ENCODE measurements at regions not wholly inside any gene's neighbourhood (a gene's known extent, or its start where the extent isn't known, plus 50 kb on each side); places are given as distances from the start of the nearest gene placed in this dataset.

DNA sequence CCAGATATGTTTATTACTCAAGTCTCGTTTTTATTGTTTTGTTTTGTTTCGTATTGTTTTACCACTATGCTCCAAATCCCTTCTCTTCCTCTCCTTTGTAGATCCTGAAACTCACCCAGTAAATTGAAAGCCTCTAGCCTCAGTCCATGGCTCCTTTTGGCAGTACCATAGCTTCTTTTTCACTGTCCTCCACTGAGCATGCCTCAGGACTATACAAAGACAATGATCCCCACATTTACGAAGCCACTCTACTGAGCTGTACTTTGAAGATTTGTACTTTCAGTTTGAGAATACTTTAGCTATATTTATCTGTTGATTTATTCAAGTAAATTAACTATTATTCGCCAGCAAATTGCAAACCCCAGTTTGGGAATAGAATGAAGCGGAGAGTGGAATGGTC lies 159.1 kb upstream of the SLITRK3 start:
- no peak for TF ChIP-seq ZFP30 (CRISPR knock-in tag; IDR thresholded peaks at IDR 0.05)
- no peak for TF ChIP-seq PPARA (CRISPR knock-in tag; IDR thresholded peaks at IDR 0.05; ENCODE audit: borderline replicate concordance)
- TF ChIP-seq, protein P1, sequence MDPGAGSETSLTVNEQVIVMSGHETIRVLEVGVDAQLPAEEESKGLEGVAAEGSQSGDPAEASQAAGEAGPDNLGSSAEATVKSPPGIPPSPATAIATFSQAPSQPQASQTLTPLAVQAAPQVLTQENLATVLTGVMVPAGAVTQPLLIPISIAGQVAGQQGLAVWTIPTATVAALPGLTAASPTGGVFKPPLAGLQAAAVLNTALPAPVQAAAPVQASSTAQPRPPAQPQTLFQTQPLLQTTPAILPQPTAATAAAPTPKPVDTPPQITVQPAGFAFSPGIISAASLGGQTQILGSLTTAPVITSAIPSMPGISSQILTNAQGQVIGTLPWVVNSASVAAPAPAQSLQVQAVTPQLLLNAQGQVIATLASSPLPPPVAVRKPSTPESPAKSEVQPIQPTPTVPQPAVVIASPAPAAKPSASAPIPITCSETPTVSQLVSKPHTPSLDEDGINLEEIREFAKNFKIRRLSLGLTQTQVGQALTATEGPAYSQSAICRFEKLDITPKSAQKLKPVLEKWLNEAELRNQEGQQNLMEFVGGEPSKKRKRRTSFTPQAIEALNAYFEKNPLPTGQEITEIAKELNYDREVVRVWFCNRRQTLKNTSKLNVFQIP (CRISPR knock-in tag; IDR thresholded peaks at IDR 0.05; ENCODE audit: borderline replicate concordance, low read depth), result no peak
- no peak for TF ChIP-seq OSR1 (CRISPR knock-in tag; IDR thresholded peaks at IDR 0.05)
- no peak for TF ChIP-seq ARNTL (CRISPR knock-in tag; IDR thresholded peaks at IDR 0.05; ENCODE audit: borderline replicate concordance, low read depth)
- TF ChIP-seq, protein P2, sequence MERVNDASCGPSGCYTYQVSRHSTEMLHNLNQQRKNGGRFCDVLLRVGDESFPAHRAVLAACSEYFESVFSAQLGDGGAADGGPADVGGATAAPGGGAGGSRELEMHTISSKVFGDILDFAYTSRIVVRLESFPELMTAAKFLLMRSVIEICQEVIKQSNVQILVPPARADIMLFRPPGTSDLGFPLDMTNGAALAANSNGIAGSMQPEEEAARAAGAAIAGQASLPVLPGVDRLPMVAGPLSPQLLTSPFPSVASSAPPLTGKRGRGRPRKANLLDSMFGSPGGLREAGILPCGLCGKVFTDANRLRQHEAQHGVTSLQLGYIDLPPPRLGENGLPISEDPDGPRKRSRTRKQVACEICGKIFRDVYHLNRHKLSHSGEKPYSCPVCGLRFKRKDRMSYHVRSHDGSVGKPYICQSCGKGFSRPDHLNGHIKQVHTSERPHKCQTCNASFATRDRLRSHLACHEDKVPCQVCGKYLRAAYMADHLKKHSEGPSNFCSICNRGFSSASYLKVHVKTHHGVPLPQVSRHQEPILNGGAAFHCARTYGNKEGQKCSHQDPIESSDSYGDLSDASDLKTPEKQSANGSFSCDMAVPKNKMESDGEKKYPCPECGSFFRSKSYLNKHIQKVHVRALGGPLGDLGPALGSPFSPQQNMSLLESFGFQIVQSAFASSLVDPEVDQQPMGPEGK (CRISPR knock-in tag; IDR thresholded peaks at IDR 0.05; ENCODE audit: borderline replicate concordance), result no peak
- no peak for TF ChIP-seq ZC3H10 (CRISPR knock-in tag; IDR thresholded peaks at IDR 0.05)
- no peak for TF ChIP-seq ZFP3 (CRISPR knock-in tag; IDR thresholded peaks at IDR 0.05)
